Chondrocyte (in vitro differentiated cells): ENCODE measurements at regions not wholly inside any gene's neighbourhood (a gene's known extent, or its start where the extent isn't known, plus 50 kb on each side); places are given as distances from the start of the nearest gene placed in this dataset.

Experiments used
- DNase-seq: peaks from one replicate; pipeline ENCODE4 v3.0.0; 2021; ENCODE audit warnings: mixed read lengths, low spot score
- H3K27ac Mint-ChIP-seq: one replicate; pipeline ENCODE4 v1.8.0; 2021; ENCODE audit warnings: mild to moderate bottlenecking, moderate library complexity, mixed read lengths; ENCODE audit not compliant: unreplicated experiment
- H3K27me3 Mint-ChIP-seq: 2 replicates; pipeline ENCODE4 v1.8.0; 2021; ENCODE audit warnings: low read depth, mixed read lengths
- H3K36me3 Mint-ChIP-seq: 2 replicates; pipeline ENCODE4 v1.8.0; 2021; ENCODE audit warnings: low read depth, mixed read lengths
- H3K4me1 Mint-ChIP-seq: 2 replicates; pipeline ENCODE4 v1.8.0; 2021; ENCODE audit warnings: low read depth, mild to moderate bottlenecking, mixed read lengths
- H3K4me3 Mint-ChIP-seq: one replicate; pipeline ENCODE4 v1.8.0; 2021; ENCODE audit warnings: mild to moderate bottlenecking, moderate library complexity, mixed read lengths; ENCODE audit not compliant: unreplicated experiment
- H3K9me3 Mint-ChIP-seq: 2 replicates; pipeline ENCODE4 v1.8.0; 2021; ENCODE audit warnings: low read depth, mixed read lengths
- CTCF ChIP-seq: fragments of 200-600 bp; sonication (generic); IDR thresholded peaks from 2 replicates; pipeline ENCODE4 v1.5.0; 2021; ENCODE audit warnings: antibody characterized with exemption, mild to moderate bottlenecking, moderate library complexity

GRCh38 chr15:93894438-93895036 lies 336.8 kb upstream of the MCTP2 start:
- peaks cover 2% of the 10 kb centered on the region for H3K9me3 Mint-ChIP-seq
- no peak for TF ChIP-seq CTCF
- H3K27me3 Mint-ChIP-seq, result no peaks in the 10 kb centered on the region
- H3K4me1 Mint-ChIP-seq, result no peaks in the 10 kb centered on the region
- no peak overlapping the region for H3K27ac Mint-ChIP-seq
- H3K36me3 Mint-ChIP-seq, result no peaks in the 10 kb centered on the region
- DNase-seq, result no peak
- no peak overlapping the region for H3K4me3 Mint-ChIP-seq

GRCh38 chr15:93887151-93887550 lies 344.2 kb upstream of the MCTP2 start:
- Mint-ChIP-seq H3K36me3 (no peaks in the 10 kb centered on the region), H3K27me3 (peaks cover 7% of the 10 kb centered on the region)
- DNase-seq, result no peak

GRCh38 chr15:93882779-93883178 lies 348.6 kb upstream of the MCTP2 start:
- TF ChIP-seq CTCF, result no peak
- H3K9me3 Mint-ChIP-seq, result no peaks in the 10 kb centered on the region
- no peak overlapping the region for H3K4me3 Mint-ChIP-seq
- H3K27ac Mint-ChIP-seq, result no peak overlapping the region
- no peak for DNase-seq
- peaks cover 2% of the 10 kb centered on the region for H3K4me1 Mint-ChIP-seq
- peaks cover 4% of the 10 kb centered on the region for H3K27me3 Mint-ChIP-seq
- H3K36me3 Mint-ChIP-seq, result no peaks in the 10 kb centered on the region

More at GRCh38 chr15:93887151-93887550, 344.2 kb upstream of the MCTP2 start:
- H3K4me3 Mint-ChIP-seq, result no peak overlapping the region
- H3K27ac Mint-ChIP-seq, result no peak overlapping the region
- peaks cover 2% of the 10 kb centered on the region for H3K9me3 Mint-ChIP-seq
- TF ChIP-seq CTCF, result no peak
- peaks cover under 1% of the 10 kb centered on the region for H3K4me1 Mint-ChIP-seq

GRCh38 chr15:93882141-93882540 lies 349.2 kb upstream of the MCTP2 start:
- no peaks in the 10 kb centered on the region for H3K9me3 Mint-ChIP-seq

GRCh38 chr15:93881310-93881709 lies 350.1 kb upstream of the MCTP2 start:
- no peaks in the 10 kb centered on the region for H3K36me3 Mint-ChIP-seq
- no peak overlapping the region for H3K27ac Mint-ChIP-seq
- DNase-seq, result no peak
- no peak overlapping the region for H3K4me3 Mint-ChIP-seq
- TF ChIP-seq CTCF, result no peak
- H3K27me3 Mint-ChIP-seq, result peaks cover 4% of the 10 kb centered on the region
- H3K4me1 Mint-ChIP-seq, result peaks cover 2% of the 10 kb centered on the region
- H3K9me3 Mint-ChIP-seq, result no peaks in the 10 kb centered on the region

More at GRCh38 chr15:93882141-93882540, 349.2 kb upstream of the MCTP2 start:
- no peak overlapping the region for H3K4me3 Mint-ChIP-seq
- H3K36me3 Mint-ChIP-seq, result no peaks in the 10 kb centered on the region
- no peak for TF ChIP-seq CTCF
- H3K27me3 Mint-ChIP-seq, result peaks cover 4% of the 10 kb centered on the region
- no peak for DNase-seq
- H3K4me1 Mint-ChIP-seq, result peaks cover 2% of the 10 kb centered on the region
- no peak overlapping the region for H3K27ac Mint-ChIP-seq
